ENCODE measurements at regions not wholly inside any gene's neighbourhood (a gene's known extent, or its start where the extent isn't known, plus 50 kb on each side); places are given as distances from the start of the nearest gene placed in this dataset.
"Not testable (repeated sequence)": the region's sequence is repeated elsewhere in the genome, so short reads cannot be mapped to it uniquely, and the experiment has no call there.

GRCh38 chr2:185393091-185393490 lies 345.5 kb upstream of the FSIP2 start:
- no peak for DNase-seq

GRCh38 chr2:185402474-185402873 lies 336.1 kb upstream of the FSIP2 start:
- DNase-seq = no peak

- DNase-seq = no peak
Observed at GRCh38 chr2:185404578-185404977, 334.0 kb upstream of the FSIP2 start.

DNA sequence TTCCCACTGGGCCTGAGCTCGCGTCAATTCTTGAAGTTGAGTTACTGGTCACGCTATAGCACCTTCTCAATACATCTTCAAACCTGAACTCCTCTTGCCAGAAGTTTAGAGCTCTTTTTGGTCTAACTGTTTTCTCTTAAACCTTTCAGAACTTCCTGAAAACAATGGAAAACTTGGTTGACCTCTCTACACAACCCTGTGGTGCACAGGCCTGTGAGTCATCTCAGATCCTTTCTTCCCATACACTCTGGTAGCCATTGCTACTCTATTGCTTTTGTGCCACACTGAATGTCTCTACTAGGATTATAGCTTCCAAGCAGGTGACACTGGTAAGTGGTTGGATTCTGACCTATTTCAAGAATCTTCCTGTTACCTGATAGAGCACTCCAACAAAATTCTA lies 321.5 kb upstream of the FSIP2 start:
- no peak for DNase-seq

GRCh38 chr2:185417688-185418087 lies 320.9 kb upstream of the FSIP2 start:
- DNase-seq = no peak

GRCh38 chr2:185424958-185425629 lies 313.5 kb upstream of the FSIP2 start:
- DNase-seq = peak; percentile 4

GRCh38 chr2:185428000-185428399 lies 310.6 kb upstream of the FSIP2 start:
- no peak for DNase-seq

GRCh38 chr2:185433824-185434223 lies 304.8 kb upstream of the FSIP2 start:
- no peak for DNase-seq

DNA sequence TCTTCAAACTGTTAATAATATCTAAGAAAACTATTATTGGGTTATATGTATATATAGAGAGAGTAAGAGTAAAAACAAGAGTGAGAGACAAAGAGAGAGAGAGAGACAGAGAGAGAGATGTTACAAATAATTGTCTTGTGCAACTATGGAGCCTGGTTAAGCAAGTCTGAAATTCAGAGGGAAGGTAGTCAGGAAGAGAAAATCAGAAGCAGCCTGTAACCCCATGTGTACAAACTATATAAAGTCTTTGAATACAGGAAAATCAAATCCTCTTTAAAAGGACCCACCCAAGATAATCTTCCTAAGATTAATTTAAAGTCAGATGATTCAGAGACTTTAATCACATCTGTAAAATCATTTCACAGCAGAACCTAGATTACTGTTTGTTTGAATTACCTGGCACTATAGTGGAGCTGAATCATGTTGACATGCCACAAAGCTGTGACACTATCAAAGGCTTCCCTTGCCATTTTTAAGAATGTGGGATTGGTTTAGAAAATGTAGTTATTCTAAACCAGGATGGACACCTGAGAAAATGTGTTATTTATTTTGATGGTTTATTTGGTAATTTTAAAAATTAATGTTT lies 301.7 kb upstream of the FSIP2 start:
- no peak for DNase-seq

DNA sequence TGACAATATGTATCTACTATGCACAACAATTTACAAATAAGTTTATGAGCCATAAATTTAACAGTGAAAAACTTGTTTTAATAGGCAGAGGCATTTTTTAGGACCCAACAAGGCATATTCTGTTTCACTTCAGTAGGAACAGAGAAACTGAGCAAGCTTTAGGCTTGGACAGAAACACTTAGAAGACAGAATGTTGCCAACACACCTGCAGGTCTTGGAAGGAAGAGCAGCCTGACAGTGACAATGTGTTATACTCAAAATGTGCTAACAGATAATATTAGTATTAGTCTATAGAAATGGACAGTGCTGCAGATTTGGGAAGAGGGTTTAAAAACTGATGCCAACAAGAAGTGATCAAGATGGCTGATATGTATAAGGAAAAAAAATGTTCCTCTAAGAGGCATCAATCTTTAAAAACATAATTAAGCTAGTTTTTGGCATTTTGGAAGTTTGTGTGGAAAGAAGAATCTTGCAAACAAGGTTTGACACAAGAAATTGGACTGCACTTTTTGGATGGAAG lies 297.1 kb upstream of the FSIP2 start:
- no peak for DNase-seq

DNA sequence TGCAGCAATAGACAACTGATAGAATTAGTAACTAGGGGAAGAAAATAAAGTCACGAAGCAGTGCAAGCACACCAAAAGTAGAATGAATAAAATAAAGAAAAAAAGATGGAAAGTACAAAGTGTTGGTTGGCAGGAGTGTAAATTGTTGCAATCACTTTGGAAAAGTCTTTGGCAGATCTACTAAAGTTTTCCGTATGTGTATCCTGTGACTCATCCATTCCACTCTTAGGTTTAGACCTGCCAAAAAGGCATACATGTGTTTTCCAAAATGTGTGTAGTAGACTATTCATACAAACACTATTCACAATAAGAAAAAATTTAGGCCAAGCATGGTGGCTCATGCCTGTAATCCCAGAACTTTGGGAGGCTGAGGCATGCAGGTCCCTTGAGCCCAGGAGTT lies 282.1 kb upstream of the FSIP2 start:
- no peak for DNase-seq

- DNase-seq = no peak
Observed at GRCh38 chr2:185463481-185463880, 275.1 kb upstream of the FSIP2 start.

DNA sequence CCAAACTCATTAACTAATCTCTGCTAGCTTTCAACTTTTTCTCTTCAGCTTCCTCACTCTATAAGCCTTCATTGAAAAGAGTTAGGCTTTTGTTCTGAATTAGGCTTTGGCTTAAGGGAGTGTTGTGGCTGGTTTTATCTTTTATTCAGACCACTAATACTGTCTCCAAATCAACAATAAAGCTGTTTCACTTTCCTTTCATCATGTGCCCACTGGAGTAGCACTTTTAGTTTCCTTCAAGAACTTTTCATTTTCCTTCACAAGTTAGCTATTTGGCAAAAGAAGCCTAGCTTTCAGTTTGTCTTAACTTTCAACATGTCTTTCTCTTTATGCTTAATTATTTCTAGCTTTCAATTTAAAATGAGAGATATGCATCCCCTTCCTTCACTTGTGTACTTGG lies 271.7 kb upstream of the FSIP2 start:
- no peak for DNase-seq

GRCh38 chr2:185471441-185471840 lies 267.2 kb upstream of the FSIP2 start:
- DNase-seq = no peak

DNA sequence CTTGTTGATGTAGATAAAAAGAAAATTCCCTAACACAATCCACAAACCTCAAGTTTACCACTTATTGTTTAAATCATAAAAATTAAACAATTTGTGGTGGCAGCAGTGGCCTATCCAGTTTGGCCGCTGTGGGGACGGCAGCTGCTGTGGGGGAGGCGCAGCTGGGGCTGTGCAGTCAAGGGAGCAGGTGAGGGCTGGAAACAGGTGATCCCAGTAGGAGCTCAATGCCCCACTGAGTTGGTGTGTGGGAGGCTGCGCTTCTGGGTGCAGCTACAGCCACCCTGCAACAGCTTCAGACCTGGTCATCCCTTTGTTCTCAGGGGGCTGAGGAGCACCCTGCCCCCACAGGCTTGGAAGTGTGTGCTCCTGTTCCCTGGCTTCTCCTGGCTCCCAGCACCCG lies 266.0 kb upstream of the FSIP2 start:
- DNase-seq = no peak

DNA sequence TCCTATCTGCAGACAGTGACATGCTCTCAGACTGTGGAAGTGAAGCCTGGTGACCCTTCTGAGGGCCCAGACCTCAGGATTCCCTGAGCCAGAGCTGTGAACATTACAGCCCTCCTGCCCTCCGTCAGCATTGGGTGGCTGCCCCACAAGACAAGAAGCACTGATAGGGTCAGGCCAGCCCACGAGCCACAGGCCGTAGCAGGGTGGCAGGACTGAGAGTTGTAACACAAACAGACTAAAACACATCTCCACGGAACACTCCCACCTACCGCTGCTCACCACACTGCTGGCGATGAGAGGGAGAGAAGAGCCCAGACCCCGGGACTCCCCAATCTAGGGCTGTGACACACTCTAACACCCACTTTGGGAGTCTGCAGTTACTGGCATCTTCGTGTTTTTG lies 264.8 kb upstream of the FSIP2 start:
- no peak for DNase-seq

DNA sequence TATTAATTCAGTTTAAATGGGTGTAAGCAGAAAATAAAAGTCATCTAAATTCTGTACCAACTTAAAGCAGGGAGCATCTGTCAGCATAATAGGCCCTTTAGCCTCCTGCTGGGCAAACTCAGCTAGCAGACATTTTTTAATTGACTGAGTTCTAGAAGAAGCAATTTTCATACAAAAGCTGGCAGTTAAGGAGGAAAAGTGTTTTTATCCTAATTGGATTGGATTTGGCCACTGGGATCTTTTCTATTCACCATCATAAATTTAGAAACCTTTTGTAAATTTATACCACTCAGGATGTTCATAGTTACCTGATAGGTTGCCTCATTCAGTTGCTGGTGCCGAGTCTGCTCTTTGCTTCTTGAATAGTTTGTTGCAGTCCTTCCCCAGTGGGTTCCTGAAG lies 262.7 kb upstream of the FSIP2 start:
- no peak for DNase-seq

- DNase-seq = no peak
Observed at GRCh38 chr2:185477452-185477851, 261.2 kb upstream of the FSIP2 start.

- DNase-seq = no peak
Observed at GRCh38 chr2:185484602-185485001, 254.0 kb upstream of the FSIP2 start.

DNA sequence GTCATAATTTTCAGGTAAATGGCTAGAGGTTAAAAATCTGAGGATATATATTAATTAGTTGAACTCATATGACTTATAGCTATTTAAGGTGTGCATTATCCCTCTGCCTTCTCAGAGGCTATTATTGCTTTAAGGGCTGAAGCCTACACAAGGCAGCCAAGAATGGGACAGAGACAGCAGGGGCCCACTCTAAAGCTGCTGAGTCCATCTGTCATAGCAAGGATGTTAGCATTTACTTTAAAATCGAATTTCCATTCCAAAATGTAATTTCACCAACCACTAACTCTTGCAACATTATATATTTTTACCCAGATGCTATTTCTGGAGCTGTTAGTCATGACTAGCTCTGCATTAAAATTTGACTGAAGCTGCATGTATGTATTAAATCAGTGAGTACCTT lies 236.3 kb upstream of the FSIP2 start:
- no peak for DNase-seq

GRCh38 chr2:185507719-185508118 lies 230.9 kb upstream of the FSIP2 start:
- DNase-seq = no peak

- no peak for DNase-seq
Observed at GRCh38 chr2:185510060-185510459, 228.5 kb upstream of the FSIP2 start.

GRCh38 chr2:185511925-185512324 lies 226.7 kb upstream of the FSIP2 start:
- DNase-seq = no peak

DNA sequence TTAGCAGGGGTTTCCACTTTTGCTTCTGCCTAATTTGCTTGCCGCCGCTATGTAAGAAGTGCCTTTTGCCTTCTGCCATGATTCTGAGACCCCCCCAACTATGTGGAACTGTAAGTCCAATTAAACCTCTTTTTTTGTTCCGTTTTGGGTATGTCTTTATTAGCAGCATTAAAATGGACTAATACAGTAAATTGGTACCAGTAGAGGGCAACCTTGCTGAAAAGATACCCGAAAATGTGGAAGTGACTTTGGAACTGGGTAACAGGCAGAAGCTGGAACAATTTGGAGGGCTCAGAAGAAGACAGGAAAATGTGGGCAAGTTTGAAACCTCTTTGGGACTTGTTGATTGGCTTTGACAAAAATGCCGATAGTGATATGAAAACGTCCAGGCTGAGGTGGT lies 216.1 kb upstream of the FSIP2 start:
- no peak for DNase-seq

DNA sequence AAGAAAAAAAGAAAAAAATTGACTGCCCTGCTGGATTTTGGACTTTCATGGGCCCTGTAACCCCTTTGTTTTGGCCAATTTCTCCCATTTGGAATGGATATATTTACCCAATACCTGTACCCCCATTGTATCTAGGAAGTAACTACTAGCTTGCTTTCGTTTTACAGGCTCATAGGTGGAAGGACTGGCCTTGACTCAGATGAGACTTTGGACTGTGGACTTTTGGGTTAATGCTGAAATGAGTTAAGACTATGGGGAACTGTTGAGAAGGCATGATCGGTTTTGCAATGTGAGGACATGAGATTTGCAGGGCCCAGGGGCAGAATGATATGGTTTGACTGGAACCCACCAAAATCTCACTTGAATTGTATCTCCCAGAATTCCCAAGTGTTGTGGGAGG lies 214.4 kb upstream of the FSIP2 start:
- not testable (repeated sequence) for DNase-seq

Measured in CD4-positive, alpha-beta T cell treated with Interleukin-21 for 1 hour (primary cell).